Daoy (cell line): ENCODE measurements at regions not wholly inside any gene's neighbourhood (a gene's known extent, or its start where the extent isn't known, plus 50 kb on each side); places are given as distances from the start of the nearest gene placed in this dataset.

ENCODE experiments used
- DNase-seq: peaks from one replicate; pipeline ENCODE4 v3.0.0-alpha.2; 2015; ENCODE audit warnings: low read depth

- DNase-seq: no peak
Measured at GRCh38 chr11:91956711-91957110, 267.9 kb upstream of the FAT3 start.

GRCh38 chr11:91955206-91955605 is 269.4 kb upstream of the FAT3 start:
- DNase-seq: no peak

- no peak for DNase-seq
Measured at GRCh38 chr11:91952056-91952455, 272.6 kb upstream of the FAT3 start.

GRCh38 chr11:91947215-91947820 is 277.3 kb upstream of the FAT3 start:
- peak; percentile 87 for DNase-seq

GRCh38 chr11:91946397-91946951 is 278.1 kb upstream of the FAT3 start:
- peak; percentile 31 for DNase-seq

- no peak for DNase-seq
Measured at GRCh38 chr11:91935120-91935519, 289.5 kb upstream of the FAT3 start.

GRCh38 chr11:91932151-91932821 is 292.3 kb upstream of the FAT3 start:
- peak; percentile 33 for DNase-seq

GRCh38 chr11:91927448-91927847 is 297.2 kb upstream of the FAT3 start:
- DNase-seq: no peak

GRCh38 chr11:91926965-91927364 is 297.7 kb upstream of the FAT3 start:
- no peak for DNase-seq

- DNase-seq: no peak
Measured at GRCh38 chr11:91922846-91923245, 301.8 kb upstream of the FAT3 start.

- peak; percentile 34 for DNase-seq
Measured at GRCh38 chr11:91921974-91922373, 302.6 kb upstream of the FAT3 start.

GRCh38 chr11:91913407-91913806 is 311.2 kb upstream of the FAT3 start:
- DNase-seq: no peak

- DNase-seq: no peak
Measured at GRCh38 chr11:91912322-91912721, 312.3 kb upstream of the FAT3 start.

- no peak for DNase-seq
Measured at GRCh38 chr11:91906871-91907624, 317.6 kb upstream of the FAT3 start.

GRCh38 chr11:91904792-91905785 is 319.5 kb upstream of the FAT3 start:
- DNase-seq: no peak

- no peak for DNase-seq
Measured at GRCh38 chr11:91902312-91902711, 322.3 kb upstream of the FAT3 start.

- DNase-seq: no peak
Measured at GRCh38 chr11:91880660-91881059, 344.0 kb upstream of the FAT3 start.

GRCh38 chr11:91876746-91877145 is 347.9 kb upstream of the FAT3 start:
- no peak for DNase-seq

GRCh38 chr11:91872243-91872642 is 352.4 kb upstream of the FAT3 start:
- DNase-seq: peak; percentile 12

GRCh38 chr11:91871791-91872190 is 352.8 kb upstream of the FAT3 start:
- peak; percentile 64 for DNase-seq

GRCh38 chr11:91871048-91871447 is 353.6 kb upstream of the FAT3 start:
- DNase-seq: no peak
